GM23248 (cell line): ENCODE measurements at regions not wholly inside any gene's neighbourhood (a gene's known extent, or its start where the extent isn't known, plus 50 kb on each side); places are given as distances from the start of the nearest gene placed in this dataset.

Source experiments
- EZH2 ChIP-seq: fragments of 200-600 bp; sonication (generic); IDR thresholded peaks from 2 replicates; pipeline ENCODE4 v1.6.1; 2018; ENCODE audit warnings: antibody characterized with exemption, mild to moderate bottlenecking; ENCODE audit not compliant: insufficient read depth, poor library complexity, severe bottlenecking
- EZH2phosphoT487 ChIP-seq: fragments of 200-600 bp; sonication (generic); IDR thresholded peaks from 2 replicates; pipeline ENCODE4 v1.6.1; 2018; ENCODE audit warnings: antibody characterized with exemption, moderate library complexity, mild to moderate bottlenecking, low read depth; ENCODE audit not compliant: insufficient read depth

GRCh38 chr12:13725049-13725448 is 256.4 kb downstream of the GRIN2B start:
- TF ChIP-seq EZH2phosphoT487 = no peak
- no peak for TF ChIP-seq EZH2
